ENCODE measurements at regions not wholly inside any gene's neighbourhood (a gene's known extent, or its start where the extent isn't known, plus 50 kb on each side); places are given as distances from the start of the nearest gene placed in this dataset.

DNA sequence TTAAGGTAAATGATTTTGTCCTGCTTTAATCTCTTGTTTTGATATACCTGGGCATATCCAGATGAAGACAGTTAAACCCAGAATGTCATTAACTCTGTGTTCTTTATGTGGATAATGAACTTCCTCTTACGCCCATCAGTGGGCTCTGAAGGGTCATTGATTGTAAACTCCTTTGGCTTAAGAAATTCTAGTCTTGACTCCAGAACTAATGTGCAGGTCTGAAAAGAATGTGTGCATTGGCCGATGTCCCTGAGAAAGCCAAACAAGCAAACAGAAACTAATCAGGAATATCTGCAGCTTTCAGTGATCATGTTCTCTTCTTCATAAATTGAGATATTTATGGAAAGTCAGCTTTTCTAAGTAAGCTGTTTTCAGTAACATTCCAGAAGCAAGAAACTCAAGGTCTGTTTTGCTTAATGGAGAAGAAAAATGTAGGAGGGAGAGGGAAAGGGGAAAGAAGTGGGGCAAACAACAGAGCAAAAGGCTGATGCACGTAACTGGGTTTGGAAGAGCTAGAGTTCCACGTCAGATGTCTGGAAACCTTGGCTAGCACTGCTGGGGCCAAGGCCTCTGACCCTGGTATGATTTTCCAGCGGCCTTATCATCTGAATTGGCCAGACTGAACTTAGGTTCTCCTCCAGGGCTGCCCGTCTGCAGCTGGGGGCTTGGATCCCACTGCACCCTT, 61.3 kb upstream of the FHL2 start:
- Histone ChIP-seq H3K36me3 (no peaks in the 10 kb centered on the region), H3K27ac (no peak overlapping the region), H3K27me3 (no peaks in the 10 kb centered on the region), H3K4me3 (no peak overlapping the region), H3K4me1 (no peaks in the 10 kb centered on the region), H3K9me3 (no peaks in the 10 kb centered on the region)
- TF ChIP-seq EP300 (IDR thresholded peaks at IDR 0.05) = no peak
- no peak for TF ChIP-seq POLR2A (IDR thresholded peaks at IDR 0.05)
- TF ChIP-seq, protein P1, sequence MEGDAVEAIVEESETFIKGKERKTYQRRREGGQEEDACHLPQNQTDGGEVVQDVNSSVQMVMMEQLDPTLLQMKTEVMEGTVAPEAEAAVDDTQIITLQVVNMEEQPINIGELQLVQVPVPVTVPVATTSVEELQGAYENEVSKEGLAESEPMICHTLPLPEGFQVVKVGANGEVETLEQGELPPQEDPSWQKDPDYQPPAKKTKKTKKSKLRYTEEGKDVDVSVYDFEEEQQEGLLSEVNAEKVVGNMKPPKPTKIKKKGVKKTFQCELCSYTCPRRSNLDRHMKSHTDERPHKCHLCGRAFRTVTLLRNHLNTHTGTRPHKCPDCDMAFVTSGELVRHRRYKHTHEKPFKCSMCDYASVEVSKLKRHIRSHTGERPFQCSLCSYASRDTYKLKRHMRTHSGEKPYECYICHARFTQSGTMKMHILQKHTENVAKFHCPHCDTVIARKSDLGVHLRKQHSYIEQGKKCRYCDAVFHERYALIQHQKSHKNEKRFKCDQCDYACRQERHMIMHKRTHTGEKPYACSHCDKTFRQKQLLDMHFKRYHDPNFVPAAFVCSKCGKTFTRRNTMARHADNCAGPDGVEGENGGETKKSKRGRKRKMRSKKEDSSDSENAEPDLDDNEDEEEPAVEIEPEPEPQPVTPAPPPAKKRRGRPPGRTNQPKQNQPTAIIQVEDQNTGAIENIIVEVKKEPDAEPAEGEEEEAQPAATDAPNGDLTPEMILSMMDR (IDR thresholded peaks at IDR 0.05) = no peak
- no peak for TF ChIP-seq POLR2AphosphoS5 (IDR thresholded peaks at IDR 0.05)
- ATAC-seq = no peak
- WGBS, 2 donors (ENCODE audit: low coverage in 1 of 2) = 63 to 75% methylated on average over 6 of the region's 6 CpGs

DNA sequence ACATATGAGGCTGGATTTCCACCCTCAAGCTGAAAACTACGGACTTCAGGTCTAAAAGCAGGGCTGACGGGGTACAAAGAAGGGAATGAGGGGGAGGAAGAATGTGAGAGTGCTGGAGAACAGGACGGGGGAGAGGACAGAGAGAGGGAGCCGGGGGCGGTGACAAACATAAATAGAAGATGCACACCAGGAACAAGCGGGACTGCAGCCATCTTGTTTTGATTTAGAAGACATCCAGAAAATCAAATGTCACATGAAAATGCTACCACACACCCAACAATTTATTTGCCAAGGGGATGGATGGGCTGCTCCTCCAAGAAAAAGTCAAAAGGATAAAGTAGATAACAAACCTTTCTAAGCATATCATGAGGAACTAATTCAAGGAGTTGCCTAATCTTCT, 59.2 kb upstream of the FHL2 start:
- H3K9me3 ChIP-seq = no peaks in the 10 kb centered on the region
- no peaks in the 10 kb centered on the region for H3K4me1 ChIP-seq
- H3K4me3 ChIP-seq = no peak overlapping the region
- no peaks in the 10 kb centered on the region for H3K36me3 ChIP-seq
- TF ChIP-seq POLR2AphosphoS5 (IDR thresholded peaks at IDR 0.05) (no peak), POLR2A (IDR thresholded peaks at IDR 0.05) (no peak), EP300 (IDR thresholded peaks at IDR 0.05) (no peak)
- WGBS, 2 donors (ENCODE audit: low coverage in 1 of 2) = 73 to 90% methylated on average over 4 to 6 of the region's 6 CpGs
- H3K27me3 ChIP-seq = no peaks in the 10 kb centered on the region
- no peak overlapping the region for H3K27ac ChIP-seq
- ATAC-seq = no peak

DNA sequence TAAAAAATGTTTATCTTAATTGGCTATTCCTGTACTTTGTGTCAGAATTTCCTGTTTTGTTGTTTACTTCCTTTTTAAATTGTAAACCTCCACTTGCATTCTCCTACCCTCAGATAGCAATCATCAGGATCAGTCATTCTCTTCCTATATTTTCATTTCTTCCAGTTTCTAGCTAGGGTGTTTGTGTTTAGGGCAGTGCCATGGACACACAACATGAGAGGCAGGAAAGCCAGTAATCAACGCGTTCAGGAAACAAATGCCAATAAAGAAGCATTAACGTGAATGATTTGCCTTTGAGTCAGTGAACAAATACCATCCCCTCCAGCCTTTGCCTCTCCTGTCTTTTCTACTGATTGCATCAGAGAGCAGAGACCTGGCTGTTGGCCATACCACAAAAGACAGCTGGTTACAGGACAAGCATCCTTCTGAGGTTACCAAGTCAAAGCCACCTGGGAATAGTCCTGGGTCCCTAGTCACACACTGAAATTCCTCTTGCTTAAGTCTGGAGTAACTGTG, 56.7 kb upstream of the FHL2 start:
- Histone ChIP-seq H3K4me1 (no peaks in the 10 kb centered on the region), H3K27ac (no peak overlapping the region), H3K4me3 (no peak overlapping the region), H3K36me3 (no peaks in the 10 kb centered on the region), H3K27me3 (no peaks in the 10 kb centered on the region), H3K9me3 (no peaks in the 10 kb centered on the region)
- peak; percentile 44 for ATAC-seq
- TF ChIP-seq POLR2AphosphoS5 (IDR thresholded peaks at IDR 0.05) (no peak), POLR2A (IDR thresholded peaks at IDR 0.05) (no peak), EP300 (IDR thresholded peaks at IDR 0.05) (no peak)
- TF ChIP-seq, protein P1 (IDR thresholded peaks at IDR 0.05) = no peak
- WGBS, 2 donors (ENCODE audit: low coverage in 1 of 2) = 76% methylated on average over 3 of the region's 3 CpGs; no CpG with 5 or more reads in 1 of the 2 donors

DNA sequence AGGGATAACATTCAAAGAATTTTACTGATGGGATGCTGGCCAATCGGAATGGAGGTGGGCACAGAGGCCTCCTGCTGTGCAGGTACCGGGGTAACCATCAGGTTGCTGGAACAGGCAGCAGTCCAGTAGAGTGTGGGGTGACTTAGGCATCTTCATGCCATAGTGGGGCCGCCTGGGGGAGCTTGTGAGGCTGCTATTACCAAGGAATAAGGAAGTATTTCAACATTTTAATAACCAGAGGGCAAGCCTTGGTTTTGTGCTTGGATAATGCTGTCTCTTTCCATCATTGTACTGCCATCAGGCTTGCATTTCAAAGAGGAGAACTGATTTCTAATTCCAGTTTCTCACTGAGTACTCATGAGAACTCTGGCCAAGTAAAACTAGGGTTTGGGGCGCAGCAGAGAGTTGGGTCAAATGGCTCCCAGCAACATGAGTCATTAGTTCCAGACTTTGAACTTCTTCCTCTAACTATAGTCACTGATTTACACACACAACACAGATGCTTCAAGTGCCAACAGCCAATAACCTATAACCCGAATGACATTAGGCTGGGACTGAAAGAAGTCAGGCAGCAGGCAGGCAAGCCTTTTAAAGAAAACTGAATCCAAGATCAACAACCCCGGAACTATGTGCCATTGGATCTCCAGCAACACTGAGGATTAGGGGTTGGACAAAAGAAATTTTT, 56.1 kb upstream of the FHL2 start:
- Histone ChIP-seq H3K4me1 (no peaks in the 10 kb centered on the region), H3K9me3 (no peaks in the 10 kb centered on the region), H3K36me3 (no peaks in the 10 kb centered on the region), H3K27me3 (no peaks in the 10 kb centered on the region), H3K4me3 (no peak overlapping the region), H3K27ac (peak overlapping the region in 1 of 4 donors; percentile 14)
- peak; percentile 28 for ATAC-seq
- TF ChIP-seq EP300 (IDR thresholded peaks at IDR 0.05) (no peak), POLR2AphosphoS5 (IDR thresholded peaks at IDR 0.05) (no peak), POLR2A (IDR thresholded peaks at IDR 0.05) (no peak)
- TF ChIP-seq, protein P1 (IDR thresholded peaks at IDR 0.05) = no peak
- 63 to 68% methylated on average over 4 to 6 of the region's 6 CpGs for WGBS, 2 donors (ENCODE audit: low coverage in 1 of 2)

DNA sequence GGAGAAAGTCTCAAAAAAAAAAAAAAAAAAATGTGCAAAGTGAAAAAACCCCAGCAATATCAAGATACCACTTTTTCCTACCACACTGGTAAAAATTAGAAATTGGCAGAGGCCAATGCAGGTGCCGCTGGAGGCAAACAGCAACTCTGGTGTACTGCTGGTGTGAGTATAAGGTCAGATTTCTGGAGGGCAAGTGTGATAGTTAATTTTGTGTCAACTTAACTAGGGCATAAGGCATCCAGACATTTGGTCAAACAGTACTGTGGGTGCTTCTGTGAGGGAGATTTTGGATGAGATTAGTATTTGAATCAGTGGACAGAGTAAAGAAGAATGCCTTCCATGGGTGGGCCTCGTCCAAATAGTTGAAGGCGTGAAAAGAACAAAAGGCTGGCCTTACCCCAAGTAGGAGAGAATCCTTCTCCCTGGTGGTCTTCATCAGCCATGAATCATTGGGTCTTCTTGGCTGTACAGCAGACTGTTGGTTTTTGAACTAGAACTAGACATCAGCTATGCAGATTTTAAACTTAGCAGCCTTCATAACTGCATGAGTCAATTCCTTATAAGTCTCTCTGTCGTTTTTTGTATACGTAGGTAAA, 52.8 kb upstream of the FHL2 start:
- no peaks in the 10 kb centered on the region for H3K36me3 ChIP-seq
- H3K4me3 ChIP-seq = no peak overlapping the region
- no peaks in the 10 kb centered on the region for H3K4me1 ChIP-seq
- no peak overlapping the region for H3K27ac ChIP-seq
- H3K27me3 ChIP-seq = no peaks in the 10 kb centered on the region
- H3K9me3 ChIP-seq = no peaks in the 10 kb centered on the region
- no peak for TF ChIP-seq POLR2AphosphoS5 (IDR thresholded peaks at IDR 0.05)
- TF ChIP-seq EP300 (IDR thresholded peaks at IDR 0.05) = no peak
- no peak for ATAC-seq
- 72 to 74% methylated on average over 4 to 5 of the region's 5 CpGs for WGBS, 2 donors (ENCODE audit: low coverage in 1 of 2)

All from gastroesophageal sphincter (tissue), 4 donors.